K562 (cell line): ENCODE measurements at regions not wholly inside any gene's neighbourhood (a gene's known extent, or its start where the extent isn't known, plus 50 kb on each side); places are given as distances from the start of the nearest gene placed in this dataset.

ENCODE experiments used
- ATAC-seq: fragments of 200-7000 bp; cut with Tn5 transposase; 3 replicates; pipeline ENCODE4 v1.9.1; 2020; ENCODE audit warnings: moderate library complexity
- BruUV-seq: library from RNA; stranded (reverse); fragments of 400-500 nt; replicated peaks from 2 replicates; lab custom pipeline; 2021; lab: Mats Ljungman, UMichigan
- CTCF ChIA-PET: fragments of 300-600 bp; formaldehyde crosslinking; extraction: SDS; loops from one replicate; lab custom pipeline; 2021; ENCODE audit warnings: low intra/inter-chr PET ratio; lab: Yijun Ruan, JAX
- POLR2A ChIA-PET: fragments of 300-600, 350-650 bp; sonication (Branson Sonifier 250); formaldehyde crosslinking; extraction: SDS; loops from one replicate; lab custom pipeline; 2021; ENCODE audit warnings: antibody characterized with exemption, inconsistent platforms; lab: Yijun Ruan, JAX
- DNase-seq, 4 experiments: peaks; one replicate each; pipeline versions ENCODE4 v3.0.0 to v3.0.0-alpha.2; 2011 to 2018; ENCODE audit warnings: low spot score in 3 of 4, mixed read lengths in 3 of 4; ENCODE audit errors: extremely low read depth in 1 of 4
- FAIRE-seq: peaks from 2 replicates; lab custom pipeline; 2011; peaks lifted over from hg19 to GRCh38; lab: Jason Lieb, UNC
- H2AFZ ChIP-seq: 2 replicates; pipeline ENCODE4 v1.6.0; 2011; ENCODE audit warnings: low read depth, low read length, control low read depth, inconsistent platforms
- H3K27ac ChIP-seq: fragments of 200-600 bp; 3 replicates; pipeline ENCODE4 v1.8.0; 2011; ENCODE audit warnings: low read depth, mild to moderate bottlenecking, control low read depth, inconsistent platforms, low read length, moderate library complexity, mixed read lengths; ENCODE audit errors: extremely low read depth
- H3K27me3 ChIP-seq, 2 experiments: fragments of 300-600 bp in 1 of 2; 2 replicates in 1 of 2; 3 replicates in 1 of 2; pipeline versions ENCODE4 v1.6.0 to v1.8.0; 2011; ENCODE audit warnings: inconsistent platforms in 2 of 2, low read length in 2 of 2, mild to moderate bottlenecking in 1 of 2, mixed read lengths in 1 of 2, moderate library complexity in 1 of 2; ENCODE audit not compliant: control insufficient read depth in 2 of 2, insufficient read depth in 2 of 2
- H3K36me3 ChIP-seq: fragments of 300-600 bp; 3 replicates; pipeline ENCODE4 v1.8.0; 2011; ENCODE audit warnings: mild to moderate bottlenecking, low read length, inconsistent platforms; ENCODE audit not compliant: control insufficient read depth, insufficient read depth
- H3K4me1 ChIP-seq, 2 experiments: fragments of 200-600 bp in 1 of 2; replicated peaks in 1 of 2; 2 replicates in 1 of 2; 3 replicates in 1 of 2; pipeline versions ENCODE4 v1.5.1 to v1.8.0; 2011; ENCODE audit warnings: inconsistent platforms in 2 of 2, low read length in 2 of 2, mild to moderate bottlenecking in 1 of 2, mixed read lengths in 1 of 2, moderate library complexity in 1 of 2; ENCODE audit not compliant: control insufficient read depth in 2 of 2, insufficient read depth in 2 of 2
- H3K4me2 ChIP-seq: 2 replicates; pipeline ENCODE4 v1.6.1; 2011; ENCODE audit warnings: low read length, control low read depth, inconsistent platforms, mixed read lengths; ENCODE audit not compliant: insufficient read depth
- H3K4me3 ChIP-seq: fragments of 200-600 bp; sonication (generic), shearing (Covaris generic); 2 replicates; pipeline ENCODE4 v1.5.1; 2016; ENCODE audit warnings: control low read depth, inconsistent platforms
- H3K79me2 ChIP-seq: fragments of 200-600 bp; 3 replicates; pipeline ENCODE4 v1.8.0; 2011; ENCODE audit warnings: low read length, inconsistent platforms; ENCODE audit not compliant: control insufficient read depth, insufficient read depth
- H3K9ac ChIP-seq, 2 experiments: 2 replicates each; pipeline versions ENCODE4 v1.6.0 to v1.6.1; 2011; ENCODE audit warnings: low read depth in 2 of 2, low read length in 2 of 2, control low read depth in 1 of 2, inconsistent platforms in 1 of 2, mild to moderate bottlenecking in 1 of 2, mixed read lengths in 1 of 2; ENCODE audit not compliant: insufficient read depth in 1 of 2
- H3K9me1 ChIP-seq: one replicate; pipeline ENCODE4 v1.6.0; 2011; ENCODE audit warnings: inconsistent platforms, mild to moderate bottlenecking, low read length, moderate library complexity; ENCODE audit not compliant: control insufficient read depth, insufficient read depth
- H3K9me3 ChIP-seq: replicated peaks from 2 replicates; pipeline ENCODE4 v1.5.1; 2011; ENCODE audit warnings: low read depth, low read length, inconsistent platforms; ENCODE audit not compliant: control insufficient read depth, insufficient read depth
- H4K20me1 ChIP-seq: replicated peaks from 2 replicates; pipeline ENCODE4 v1.6.1; 2011; ENCODE audit warnings: low read length, inconsistent platforms, mixed read lengths; ENCODE audit not compliant: control insufficient read depth, insufficient read depth
- CAMTA2 ChIP-seq: fragments of 250-450 bp; sonication (Bioruptor Pico); conservative IDR thresholded peaks from 2 replicates; pipeline ENCODE4 v1.5.1; 2022
- CHD2 ChIP-seq: IDR thresholded peaks from 2 replicates; pipeline ENCODE4 v1.6.1; 2011; ENCODE audit warnings: low read depth, low read length
- EP400 ChIP-seq: fragments of 450-650 bp; IDR thresholded peaks from 2 replicates; pipeline ENCODE4 v1.6.1; 2017; ENCODE audit warnings: antibody characterized with exemption, mild to moderate bottlenecking, moderate library complexity
- GABPB1 ChIP-seq: sonication (generic); formaldehyde crosslinking; IDR thresholded peaks from 2 replicates; pipeline ENCODE4 v1.8.0; 2022; ENCODE audit warnings: mild to moderate bottlenecking, missing genetic modification reagents
- JUNB ChIP-seq: fragments of 450-650 bp; formaldehyde crosslinking; conservative IDR thresholded peaks from 2 replicates; pipeline ENCODE4 v1.4.0; 2020; ENCODE audit warnings: mild to moderate bottlenecking
- KDM4B ChIP-seq, 2 experiments: fragments of 450-650 bp in 1 of 2; sonication (generic) in 1 of 2; IDR thresholded peaks; 2 replicates each; pipeline ENCODE4 v1.6.1; 2016 to 2017; ENCODE audit warnings: borderline replicate concordance in 2 of 2, antibody characterized with exemption in 1 of 2, low read depth in 1 of 2, mild to moderate bottlenecking in 1 of 2
- NBN ChIP-seq: fragments of 450-650 bp; IDR thresholded peaks from 2 replicates; pipeline ENCODE4 v1.6.1; 2016; ENCODE audit warnings: low read depth, mild to moderate bottlenecking
- NRF1 ChIP-seq, 2 experiments: fragments of 450-650 bp; IDR thresholded peaks in 1 of 2; conservative IDR thresholded peaks in 1 of 2; 2 replicates each; pipeline ENCODE4 v1.6.1; 2014; ENCODE audit warnings: mild to moderate bottlenecking in 2 of 2
- OTX1 ChIP-seq: fragments of 450-650 bp; formaldehyde crosslinking; IDR thresholded peaks from 2 replicates; pipeline ENCODE4 v1.4.0; 2022; ENCODE audit warnings: mild to moderate bottlenecking
- PHB ChIP-seq: fragments of 250-450 bp; sonication (Bioruptor Pico); IDR thresholded peaks from 2 replicates; pipeline ENCODE4 v1.5.0; 2021
- SOX6 ChIP-seq: fragments of 450-650 bp; IDR thresholded peaks from 2 replicates; pipeline ENCODE4 v1.6.1; 2014; ENCODE audit warnings: mild to moderate bottlenecking
- TAF7 ChIP-seq: fragments of 450-650 bp; IDR thresholded peaks from 2 replicates; pipeline ENCODE4 v1.6.1; 2016; ENCODE audit warnings: missing genetic modification characterization, missing compliant biosample characterization
- U2AF1 ChIP-seq: fragments of 200-400 bp; formaldehyde crosslinking; optimal IDR thresholded peaks from 2 replicates; pipeline ENCODE3; 2017; ENCODE audit warnings: mild to moderate bottlenecking, low read depth, low read length, moderate library complexity
- ZNF175 ChIP-seq: fragments of 200-800 bp; sonication (Bioruptor generic); IDR thresholded peaks from 2 replicates; pipeline ENCODE4 v1.6.1; 2016; ENCODE audit warnings: low read depth, mild to moderate bottlenecking, missing genetic modification characterization, missing compliant biosample characterization
- ZNF717 ChIP-seq: fragments of 250-450 bp; sonication (Bioruptor Pico); IDR thresholded peaks from 2 replicates; pipeline ENCODE4 v1.5.0; 2021
- ZNF75A ChIP-seq: fragments of 450-650 bp; formaldehyde crosslinking; IDR thresholded peaks from 2 replicates; pipeline ENCODE4 v1.4.0; 2020; ENCODE audit warnings: mild to moderate bottlenecking
- ZSCAN32 ChIP-seq: fragments of 450-650 bp; formaldehyde crosslinking; IDR thresholded peaks from 2 replicates; pipeline ENCODE4 v1.4.0; 2020; ENCODE audit warnings: mild to moderate bottlenecking, moderate library complexity
- WGBS: fragments of 100-300 bp; shearing (Covaris generic); methylation state at CpG from one replicate; pipeline ENCODE4 v1.1.6; 2016; ENCODE audit warnings: low coverage, mixed read lengths; ENCODE audit not compliant: insufficient coverage; ENCODE audit errors: missing lambda C conversion rate; 5-methylcytosine and 5-hydroxymethylcytosine counted together
- in situ Hi-C: fragments of 300-500 bp; cut with MboI; formaldehyde crosslinking; loops from 4 replicates; pipeline ENCODE4 v1.15.0; 2018; ENCODE audit warnings: inconsistent platforms, mixed read lengths
- intact Hi-C: fragments of 100-400 bp; cut with micrococcal nuclease; formaldehyde crosslinking; loops from 2 replicates; pipeline ENCODE4 v1.14.2; 2022
- TF ChIP-seq, protein P1 (sequence below): sonication (generic); formaldehyde crosslinking; IDR thresholded peaks from 2 replicates; pipeline ENCODE4 v1.8.0; 2022; ENCODE audit warnings: mild to moderate bottlenecking, missing genetic modification reagents
- TF ChIP-seq, protein P2 (sequence below): fragments of 450-650 bp; IDR thresholded peaks from 2 replicates; pipeline ENCODE4 v1.6.1; 2016; ENCODE audit warnings: borderline replicate concordance

DNA sequence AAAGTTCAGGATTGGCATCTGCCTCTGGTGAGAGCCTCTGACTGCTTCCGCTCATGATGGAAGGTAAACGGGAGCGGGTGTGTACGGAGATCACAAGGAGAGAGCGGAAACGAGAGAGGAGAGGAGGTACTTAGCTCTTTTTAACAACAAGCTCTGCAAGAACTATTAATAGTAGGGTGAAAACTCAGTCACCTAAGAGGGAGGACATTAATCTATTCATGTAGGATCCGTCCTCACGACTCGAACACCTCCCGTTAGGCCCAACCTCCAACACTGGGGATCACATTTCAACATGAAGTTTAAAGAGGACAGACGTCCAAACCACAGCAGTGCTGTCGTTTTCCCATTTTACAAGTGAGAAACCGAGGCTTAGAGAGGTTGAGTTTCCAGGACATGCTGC is 173.7 kb downstream of the SLC28A3 start:
- H3K27ac ChIP-seq = no peak overlapping the region
- no peaks in the 10 kb centered on the region for H3K4me1 ChIP-seq
- H3K9ac ChIP-seq = no peak overlapping the region
- H4K20me1 ChIP-seq = no peaks in the 10 kb centered on the region
- no TSS peak for BruUV-seq
- no peak for ATAC-seq
- H3K9me3 ChIP-seq = no peaks in the 10 kb centered on the region
- H2AFZ ChIP-seq = no peak overlapping the region
- no peak for DNase-seq
- H3K9me1 ChIP-seq = no peaks in the 10 kb centered on the region
- no peaks in the 10 kb centered on the region for H3K79me2 ChIP-seq
- TF ChIP-seq JUNB (CRISPR knock-in tag) (no peak), CHD2 (no peak), OTX1 (CRISPR knock-in tag) (no peak), NBN (no peak), NRF1 (conservative IDR thresholded peaks at IDR 0.05 in 1 of 2, IDR thresholded peaks at IDR 0.05 in 1 of 2) (no peak), ZNF717 (CRISPR knock-in tag) (no peak), TAF7 (tag) (no peak), GABPB1 (CRISPR knock-in tag) (no peak), PHB (CRISPR knock-in tag) (no peak), SOX6 (no peak), KDM4B (IDR thresholded peaks at IDR 0.05; ENCODE audit: borderline replicate concordance in 2 of 2, low read depth in 1 of 2) (no peak), ZSCAN32 (CRISPR knock-in tag) (no peak), CAMTA2 (CRISPR knock-in tag) (no peak), U2AF1 (no peak), EP400 (no peak), ZNF75A (CRISPR knock-in tag) (no peak), ZNF175 (no peak)
- TF ChIP-seq, protein P1, sequence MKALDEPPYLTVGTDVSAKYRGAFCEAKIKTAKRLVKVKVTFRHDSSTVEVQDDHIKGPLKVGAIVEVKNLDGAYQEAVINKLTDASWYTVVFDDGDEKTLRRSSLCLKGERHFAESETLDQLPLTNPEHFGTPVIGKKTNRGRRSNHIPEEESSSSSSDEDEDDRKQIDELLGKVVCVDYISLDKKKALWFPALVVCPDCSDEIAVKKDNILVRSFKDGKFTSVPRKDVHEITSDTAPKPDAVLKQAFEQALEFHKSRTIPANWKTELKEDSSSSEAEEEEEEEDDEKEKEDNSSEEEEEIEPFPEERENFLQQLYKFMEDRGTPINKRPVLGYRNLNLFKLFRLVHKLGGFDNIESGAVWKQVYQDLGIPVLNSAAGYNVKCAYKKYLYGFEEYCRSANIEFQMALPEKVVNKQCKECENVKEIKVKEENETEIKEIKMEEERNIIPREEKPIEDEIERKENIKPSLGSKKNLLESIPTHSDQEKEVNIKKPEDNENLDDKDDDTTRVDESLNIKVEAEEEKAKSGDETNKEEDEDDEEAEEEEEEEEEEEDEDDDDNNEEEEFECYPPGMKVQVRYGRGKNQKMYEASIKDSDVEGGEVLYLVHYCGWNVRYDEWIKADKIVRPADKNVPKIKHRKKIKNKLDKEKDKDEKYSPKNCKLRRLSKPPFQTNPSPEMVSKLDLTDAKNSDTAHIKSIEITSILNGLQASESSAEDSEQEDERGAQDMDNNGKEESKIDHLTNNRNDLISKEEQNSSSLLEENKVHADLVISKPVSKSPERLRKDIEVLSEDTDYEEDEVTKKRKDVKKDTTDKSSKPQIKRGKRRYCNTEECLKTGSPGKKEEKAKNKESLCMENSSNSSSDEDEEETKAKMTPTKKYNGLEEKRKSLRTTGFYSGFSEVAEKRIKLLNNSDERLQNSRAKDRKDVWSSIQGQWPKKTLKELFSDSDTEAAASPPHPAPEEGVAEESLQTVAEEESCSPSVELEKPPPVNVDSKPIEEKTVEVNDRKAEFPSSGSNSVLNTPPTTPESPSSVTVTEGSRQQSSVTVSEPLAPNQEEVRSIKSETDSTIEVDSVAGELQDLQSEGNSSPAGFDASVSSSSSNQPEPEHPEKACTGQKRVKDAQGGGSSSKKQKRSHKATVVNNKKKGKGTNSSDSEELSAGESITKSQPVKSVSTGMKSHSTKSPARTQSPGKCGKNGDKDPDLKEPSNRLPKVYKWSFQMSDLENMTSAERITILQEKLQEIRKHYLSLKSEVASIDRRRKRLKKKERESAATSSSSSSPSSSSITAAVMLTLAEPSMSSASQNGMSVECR (CRISPR knock-in tag) = no peak
- TF ChIP-seq, protein P2, sequence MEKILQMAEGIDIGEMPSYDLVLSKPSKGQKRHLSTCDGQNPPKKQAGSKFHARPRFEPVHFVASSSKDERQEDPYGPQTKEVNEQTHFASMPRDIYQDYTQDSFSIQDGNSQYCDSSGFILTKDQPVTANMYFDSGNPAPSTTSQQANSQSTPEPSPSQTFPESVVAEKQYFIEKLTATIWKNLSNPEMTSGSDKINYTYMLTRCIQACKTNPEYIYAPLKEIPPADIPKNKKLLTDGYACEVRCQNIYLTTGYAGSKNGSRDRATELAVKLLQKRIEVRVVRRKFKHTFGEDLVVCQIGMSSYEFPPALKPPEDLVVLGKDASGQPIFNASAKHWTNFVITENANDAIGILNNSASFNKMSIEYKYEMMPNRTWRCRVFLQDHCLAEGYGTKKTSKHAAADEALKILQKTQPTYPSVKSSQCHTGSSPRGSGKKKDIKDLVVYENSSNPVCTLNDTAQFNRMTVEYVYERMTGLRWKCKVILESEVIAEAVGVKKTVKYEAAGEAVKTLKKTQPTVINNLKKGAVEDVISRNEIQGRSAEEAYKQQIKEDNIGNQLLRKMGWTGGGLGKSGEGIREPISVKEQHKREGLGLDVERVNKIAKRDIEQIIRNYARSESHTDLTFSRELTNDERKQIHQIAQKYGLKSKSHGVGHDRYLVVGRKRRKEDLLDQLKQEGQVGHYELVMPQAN = no peak
- WGBS = 6% methylated on average over 12 of the region's 13 CpGs
- FAIRE-seq = no peak
- POLR2A ChIA-PET = interaction anchor here (0.6 kb wide), 1 partner anchor 254 kb away, joined by 4 read pairs; no protein-coding TSS in a partner anchor
- H3K36me3 ChIP-seq = no peaks in the 10 kb centered on the region
- no peak overlapping the region for H3K4me3 ChIP-seq
- CTCF ChIA-PET = no interaction called here
- no peak overlapping the region for H3K4me2 ChIP-seq
- H3K27me3 ChIP-seq = peaks cover 0 to 15% of the 10 kb centered on the region in 2 experiments; a peak in 1 of 5 replicates
- intact Hi-C loops (loop anchor here (10.0 kb wide), 1 partner anchor 148 kb away; no protein-coding TSS in a partner anchor), in situ Hi-C loops (no loop called here)
